Panc1 (cell line): ENCODE measurements at regions not wholly inside any gene's neighbourhood (a gene's known extent, or its start where the extent isn't known, plus 50 kb on each side); places are given as distances from the start of the nearest gene placed in this dataset.

ENCODE experiments used
- POLR2AphosphoS5 ChIP-seq: IDR thresholded peaks from 2 replicates; pipeline ENCODE4 v1.6.1; 2012; ENCODE audit warnings: mild to moderate bottlenecking, low read depth, low read length, moderate library complexity
- SIN3A ChIP-seq: IDR thresholded peaks from 2 replicates; pipeline ENCODE4 v1.6.1; 2012; ENCODE audit warnings: low read depth, mild to moderate bottlenecking, low read length, moderate library complexity, borderline replicate concordance; ENCODE audit not compliant: insufficient read depth
- TCF7L2 ChIP-seq: IDR thresholded peaks from 2 replicates; pipeline ENCODE4 v1.6.1; 2011; ENCODE audit warnings: mild to moderate bottlenecking, low read depth, low read length, inconsistent platforms
- TF ChIP-seq, protein P1 (sequence below): fragments of 450-650 bp; IDR thresholded peaks from 2 replicates; pipeline ENCODE4 v1.5.1; 2017; ENCODE audit warnings: mild to moderate bottlenecking
- TF ChIP-seq, protein P2 (sequence below), 2 experiments: IDR thresholded peaks; 2 replicates each; pipeline ENCODE4 v1.6.1; 2011 to 2012; ENCODE audit warnings: low read depth in 2 of 2, control low read depth in 1 of 2, low read length in 1 of 2, mild to moderate bottlenecking in 1 of 2, moderate library complexity in 1 of 2; ENCODE audit not compliant: insufficient read depth in 1 of 2

DNA sequence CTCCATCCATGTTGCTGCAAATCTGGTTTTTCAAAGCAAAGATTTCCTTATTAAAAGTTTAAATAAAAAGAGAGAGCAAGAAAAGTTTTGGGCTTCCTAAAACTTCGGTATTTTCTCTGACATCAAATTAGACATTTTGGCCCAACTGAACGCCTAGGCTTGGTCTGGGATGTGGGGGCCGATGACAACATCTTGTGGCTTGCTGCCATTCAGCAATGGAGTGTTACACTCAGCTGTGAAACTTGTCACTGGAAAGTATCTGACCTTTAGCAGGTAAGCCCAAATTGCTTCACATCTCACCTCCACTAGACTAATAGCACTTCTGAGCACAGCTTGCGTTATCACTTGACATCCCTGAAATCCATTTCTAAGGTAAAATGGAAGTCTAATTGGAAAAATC lies 320.6 kb downstream of the GATA3 start:
- TF ChIP-seq, protein P1, sequence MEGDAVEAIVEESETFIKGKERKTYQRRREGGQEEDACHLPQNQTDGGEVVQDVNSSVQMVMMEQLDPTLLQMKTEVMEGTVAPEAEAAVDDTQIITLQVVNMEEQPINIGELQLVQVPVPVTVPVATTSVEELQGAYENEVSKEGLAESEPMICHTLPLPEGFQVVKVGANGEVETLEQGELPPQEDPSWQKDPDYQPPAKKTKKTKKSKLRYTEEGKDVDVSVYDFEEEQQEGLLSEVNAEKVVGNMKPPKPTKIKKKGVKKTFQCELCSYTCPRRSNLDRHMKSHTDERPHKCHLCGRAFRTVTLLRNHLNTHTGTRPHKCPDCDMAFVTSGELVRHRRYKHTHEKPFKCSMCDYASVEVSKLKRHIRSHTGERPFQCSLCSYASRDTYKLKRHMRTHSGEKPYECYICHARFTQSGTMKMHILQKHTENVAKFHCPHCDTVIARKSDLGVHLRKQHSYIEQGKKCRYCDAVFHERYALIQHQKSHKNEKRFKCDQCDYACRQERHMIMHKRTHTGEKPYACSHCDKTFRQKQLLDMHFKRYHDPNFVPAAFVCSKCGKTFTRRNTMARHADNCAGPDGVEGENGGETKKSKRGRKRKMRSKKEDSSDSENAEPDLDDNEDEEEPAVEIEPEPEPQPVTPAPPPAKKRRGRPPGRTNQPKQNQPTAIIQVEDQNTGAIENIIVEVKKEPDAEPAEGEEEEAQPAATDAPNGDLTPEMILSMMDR: no peak
- TF ChIP-seq POLR2AphosphoS5 (no peak), TCF7L2 (no peak), SIN3A (no peak)
- TF ChIP-seq, protein P2, sequence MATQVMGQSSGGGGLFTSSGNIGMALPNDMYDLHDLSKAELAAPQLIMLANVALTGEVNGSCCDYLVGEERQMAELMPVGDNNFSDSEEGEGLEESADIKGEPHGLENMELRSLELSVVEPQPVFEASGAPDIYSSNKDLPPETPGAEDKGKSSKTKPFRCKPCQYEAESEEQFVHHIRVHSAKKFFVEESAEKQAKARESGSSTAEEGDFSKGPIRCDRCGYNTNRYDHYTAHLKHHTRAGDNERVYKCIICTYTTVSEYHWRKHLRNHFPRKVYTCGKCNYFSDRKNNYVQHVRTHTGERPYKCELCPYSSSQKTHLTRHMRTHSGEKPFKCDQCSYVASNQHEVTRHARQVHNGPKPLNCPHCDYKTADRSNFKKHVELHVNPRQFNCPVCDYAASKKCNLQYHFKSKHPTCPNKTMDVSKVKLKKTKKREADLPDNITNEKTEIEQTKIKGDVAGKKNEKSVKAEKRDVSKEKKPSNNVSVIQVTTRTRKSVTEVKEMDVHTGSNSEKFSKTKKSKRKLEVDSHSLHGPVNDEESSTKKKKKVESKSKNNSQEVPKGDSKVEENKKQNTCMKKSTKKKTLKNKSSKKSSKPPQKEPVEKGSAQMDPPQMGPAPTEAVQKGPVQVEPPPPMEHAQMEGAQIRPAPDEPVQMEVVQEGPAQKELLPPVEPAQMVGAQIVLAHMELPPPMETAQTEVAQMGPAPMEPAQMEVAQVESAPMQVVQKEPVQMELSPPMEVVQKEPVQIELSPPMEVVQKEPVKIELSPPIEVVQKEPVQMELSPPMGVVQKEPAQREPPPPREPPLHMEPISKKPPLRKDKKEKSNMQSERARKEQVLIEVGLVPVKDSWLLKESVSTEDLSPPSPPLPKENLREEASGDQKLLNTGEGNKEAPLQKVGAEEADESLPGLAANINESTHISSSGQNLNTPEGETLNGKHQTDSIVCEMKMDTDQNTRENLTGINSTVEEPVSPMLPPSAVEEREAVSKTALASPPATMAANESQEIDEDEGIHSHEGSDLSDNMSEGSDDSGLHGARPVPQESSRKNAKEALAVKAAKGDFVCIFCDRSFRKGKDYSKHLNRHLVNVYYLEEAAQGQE (IDR thresholded peaks at IDR 0.05; ENCODE audit: insufficient read depth in 1 of 2, low read depth in 2 of 2, low read length in 1 of 2): no peak
